Coronary artery (tissue), 2 donors: ENCODE measurements at regions not wholly inside any gene's neighbourhood (a gene's known extent, or its start where the extent isn't known, plus 50 kb on each side); places are given as distances from the start of the nearest gene placed in this dataset.

Experiments
- DNase-seq: peaks from one replicate; pipeline ENCODE4 v3.0.0-alpha.2; 2017; ENCODE audit warnings: low spot score
- H3K27ac ChIP-seq, 2 donors: fragments of 200-600 bp; sonication (generic); one replicate each; pipeline ENCODE4 v1.5.1; 2016 to 2019
- H3K4me3 ChIP-seq: fragments of 200-600 bp; sonication (generic); 2 replicates; pipeline ENCODE4 v1.5.1; 2016; ENCODE audit warnings: mild to moderate bottlenecking, moderate library complexity
- TF ChIP-seq, protein P1 (sequence below): fragments of 200-600 bp; sonication (generic); IDR thresholded peaks from one replicate; pipeline ENCODE4 v1.5.1; 2019; ENCODE audit warnings: antibody characterized with exemption

DNA sequence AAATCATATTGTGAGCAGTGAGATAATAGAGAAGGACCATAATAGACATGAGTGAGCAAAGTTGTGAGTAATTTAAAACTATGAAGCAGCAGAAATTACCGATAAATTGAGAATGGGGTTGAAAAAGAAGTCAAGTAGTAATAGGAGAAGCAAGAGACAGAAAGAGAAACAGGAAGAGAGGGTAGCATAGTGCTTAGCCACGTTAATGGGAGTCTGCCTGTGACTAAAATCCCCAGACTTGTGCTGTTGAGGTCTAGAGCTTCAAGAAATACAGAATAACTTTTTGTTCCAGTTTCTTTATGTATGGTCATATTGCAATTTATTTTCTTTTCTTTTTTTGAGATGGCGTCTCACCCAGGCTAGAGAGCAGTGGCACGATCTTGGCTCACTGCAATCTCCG is 368.7 kb downstream of the METTL15 start:
- no peak overlapping the region for H3K27ac ChIP-seq
- no peak overlapping the region for H3K4me3 ChIP-seq
- DNase-seq = no peak
- TF ChIP-seq, protein P1, sequence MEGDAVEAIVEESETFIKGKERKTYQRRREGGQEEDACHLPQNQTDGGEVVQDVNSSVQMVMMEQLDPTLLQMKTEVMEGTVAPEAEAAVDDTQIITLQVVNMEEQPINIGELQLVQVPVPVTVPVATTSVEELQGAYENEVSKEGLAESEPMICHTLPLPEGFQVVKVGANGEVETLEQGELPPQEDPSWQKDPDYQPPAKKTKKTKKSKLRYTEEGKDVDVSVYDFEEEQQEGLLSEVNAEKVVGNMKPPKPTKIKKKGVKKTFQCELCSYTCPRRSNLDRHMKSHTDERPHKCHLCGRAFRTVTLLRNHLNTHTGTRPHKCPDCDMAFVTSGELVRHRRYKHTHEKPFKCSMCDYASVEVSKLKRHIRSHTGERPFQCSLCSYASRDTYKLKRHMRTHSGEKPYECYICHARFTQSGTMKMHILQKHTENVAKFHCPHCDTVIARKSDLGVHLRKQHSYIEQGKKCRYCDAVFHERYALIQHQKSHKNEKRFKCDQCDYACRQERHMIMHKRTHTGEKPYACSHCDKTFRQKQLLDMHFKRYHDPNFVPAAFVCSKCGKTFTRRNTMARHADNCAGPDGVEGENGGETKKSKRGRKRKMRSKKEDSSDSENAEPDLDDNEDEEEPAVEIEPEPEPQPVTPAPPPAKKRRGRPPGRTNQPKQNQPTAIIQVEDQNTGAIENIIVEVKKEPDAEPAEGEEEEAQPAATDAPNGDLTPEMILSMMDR = no peak

DNA sequence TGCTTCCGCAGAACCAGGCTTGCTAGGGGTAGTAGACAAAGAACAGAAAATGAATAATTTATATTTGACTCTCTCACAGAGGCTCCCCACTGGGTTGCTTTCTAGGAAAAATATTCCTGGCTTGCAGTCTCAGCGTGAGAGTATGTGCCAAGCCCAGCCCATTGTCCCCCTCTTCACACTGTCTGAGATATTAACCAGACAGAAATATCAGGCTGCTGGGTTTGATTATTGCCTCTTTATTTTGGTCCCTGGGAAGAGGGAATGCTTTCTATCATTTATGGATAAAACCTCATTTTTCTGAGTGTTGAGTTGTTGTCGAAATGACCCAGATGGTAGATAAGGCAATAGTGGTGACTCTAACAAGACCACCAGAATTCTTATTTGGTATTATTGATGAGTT is 367.9 kb downstream of the METTL15 start:
- H3K4me3 ChIP-seq = no peak overlapping the region
- DNase-seq = no peak
- no peak overlapping the region for H3K27ac ChIP-seq
- TF ChIP-seq, protein P1 = no peak

DNA sequence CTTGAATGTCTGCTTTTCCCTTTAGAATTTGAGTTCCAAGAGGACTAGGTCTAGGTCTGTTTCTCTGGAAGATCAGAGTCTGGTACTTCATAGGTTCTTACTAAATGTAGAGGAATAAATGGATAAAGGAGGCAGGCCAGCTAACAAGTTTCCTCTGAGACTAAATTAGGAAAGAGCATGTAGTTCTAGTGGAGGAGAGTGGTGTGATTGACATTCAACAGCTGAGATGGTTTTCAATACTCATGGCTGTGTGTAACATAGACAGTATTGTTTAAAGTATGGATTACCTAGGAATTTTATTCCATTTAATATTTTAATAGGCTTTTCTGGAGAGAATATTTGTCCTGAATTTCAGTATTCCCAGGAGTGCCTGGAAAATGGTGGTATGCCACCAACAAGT is 364.7 kb downstream of the METTL15 start:
- Histone ChIP-seq H3K27ac (no peak overlapping the region), H3K4me3 (no peak overlapping the region)
- DNase-seq = no peak
- TF ChIP-seq, protein P1 = no peak

DNA sequence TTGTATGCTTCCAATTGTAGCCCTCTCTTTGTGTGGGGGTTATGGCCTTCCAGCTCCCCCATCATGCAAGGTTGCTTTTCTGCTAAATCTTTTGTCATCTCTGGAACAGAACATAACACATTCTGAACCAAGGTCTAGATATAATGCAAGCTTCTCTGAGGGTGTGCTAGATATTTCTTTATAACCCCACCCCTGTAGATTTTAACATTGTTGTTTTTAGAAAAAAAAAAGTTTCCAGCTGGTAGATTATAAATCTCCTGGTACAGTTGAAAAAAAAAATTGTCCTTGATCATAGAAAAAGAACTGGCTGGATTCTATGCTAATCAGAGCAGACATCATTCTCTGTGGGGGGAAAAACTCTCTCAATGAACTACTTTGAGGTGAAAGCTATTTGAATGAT is 363.3 kb downstream of the METTL15 start:
- no peak overlapping the region for H3K4me3 ChIP-seq
- TF ChIP-seq, protein P1 = no peak

DNA sequence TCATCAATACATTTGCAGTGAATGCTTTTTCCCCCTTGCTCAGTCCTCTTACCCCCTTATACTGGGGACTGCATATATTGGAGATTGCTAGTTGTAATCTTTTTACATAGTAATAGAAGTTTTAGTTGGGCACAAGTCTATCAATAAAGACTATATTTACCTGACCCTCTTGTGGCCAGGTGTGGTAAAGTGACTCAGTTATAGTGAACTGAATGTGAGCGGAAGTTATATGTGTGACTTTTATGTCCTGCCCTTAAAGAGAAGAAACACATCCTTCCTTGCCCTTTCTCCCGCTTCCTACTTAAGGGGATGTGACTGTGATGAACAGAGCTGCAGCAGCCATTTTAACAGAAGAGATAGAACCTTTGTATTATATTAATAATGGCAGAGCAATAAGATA is 362.0 kb downstream of the METTL15 start:
- H3K4me3 ChIP-seq = no peak overlapping the region
- H3K27ac ChIP-seq = no peak overlapping the region
- DNase-seq = no peak
- TF ChIP-seq, protein P1 = no peak

More for the DNA sequence above, 363.3 kb downstream of the METTL15 start:
- no peak for DNase-seq
- no peak overlapping the region for H3K27ac ChIP-seq

DNA sequence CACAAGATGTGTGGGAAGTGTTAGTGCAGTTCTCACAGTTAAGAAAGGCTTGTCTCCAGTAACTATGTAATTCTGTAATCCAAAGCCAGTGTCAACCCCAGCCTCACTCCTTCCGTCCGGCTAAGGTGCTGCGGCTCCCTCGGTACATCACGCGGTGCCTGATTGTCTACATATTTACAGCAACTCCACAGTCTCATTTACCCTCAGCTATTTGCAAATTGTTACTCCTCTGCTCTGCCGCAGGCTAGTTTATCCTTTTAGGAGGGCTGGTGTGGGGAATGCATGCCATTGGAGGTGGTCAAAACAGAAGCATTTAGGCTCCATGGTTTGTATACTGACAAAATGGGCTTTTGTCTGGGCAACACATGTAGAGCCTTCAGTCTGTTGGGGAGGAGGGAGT is 358.3 kb downstream of the METTL15 start:
- DNase-seq = no peak
- TF ChIP-seq, protein P1 = no peak
- no peak overlapping the region for H3K27ac ChIP-seq
- H3K4me3 ChIP-seq = no peak overlapping the region

DNA sequence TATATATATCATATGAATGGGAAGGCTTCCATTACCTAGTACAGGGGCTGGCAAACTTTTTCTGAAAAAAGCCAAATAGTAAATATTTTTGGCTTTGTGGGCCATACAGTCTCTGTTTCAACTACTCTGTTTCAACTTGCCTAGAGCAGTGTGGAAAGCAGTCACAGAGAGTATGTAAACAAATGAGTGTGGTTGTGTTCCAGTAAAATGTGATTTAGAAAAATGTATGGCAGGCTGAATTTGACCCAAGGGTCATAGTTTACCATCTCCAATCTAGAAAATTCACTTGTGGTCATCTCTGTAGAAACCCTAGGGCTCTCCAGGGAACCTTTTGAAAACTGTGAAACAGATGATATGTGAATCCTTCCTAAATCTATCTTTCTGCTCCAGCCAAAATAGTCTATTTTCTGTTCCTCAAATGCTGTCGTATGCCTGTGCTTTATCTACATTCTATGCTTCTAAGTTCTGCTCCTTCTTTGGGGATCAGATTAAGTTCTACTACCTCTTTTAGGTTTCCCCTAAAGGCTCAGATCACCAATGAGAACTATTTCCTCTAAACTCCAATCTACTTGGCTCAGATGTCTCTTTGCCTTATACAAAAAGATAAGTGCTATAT is 356.2 kb downstream of the METTL15 start:
- Histone ChIP-seq H3K4me3 (no peak overlapping the region), H3K27ac (no peak overlapping the region)
- no peak for DNase-seq
- TF ChIP-seq, protein P1 = no peak
